ENCODE measurements at regions not wholly inside any gene's neighbourhood (a gene's known extent, or its start where the extent isn't known, plus 50 kb on each side); places are given as distances from the start of the nearest gene placed in this dataset.

- TF ChIP-seq, protein P1, sequence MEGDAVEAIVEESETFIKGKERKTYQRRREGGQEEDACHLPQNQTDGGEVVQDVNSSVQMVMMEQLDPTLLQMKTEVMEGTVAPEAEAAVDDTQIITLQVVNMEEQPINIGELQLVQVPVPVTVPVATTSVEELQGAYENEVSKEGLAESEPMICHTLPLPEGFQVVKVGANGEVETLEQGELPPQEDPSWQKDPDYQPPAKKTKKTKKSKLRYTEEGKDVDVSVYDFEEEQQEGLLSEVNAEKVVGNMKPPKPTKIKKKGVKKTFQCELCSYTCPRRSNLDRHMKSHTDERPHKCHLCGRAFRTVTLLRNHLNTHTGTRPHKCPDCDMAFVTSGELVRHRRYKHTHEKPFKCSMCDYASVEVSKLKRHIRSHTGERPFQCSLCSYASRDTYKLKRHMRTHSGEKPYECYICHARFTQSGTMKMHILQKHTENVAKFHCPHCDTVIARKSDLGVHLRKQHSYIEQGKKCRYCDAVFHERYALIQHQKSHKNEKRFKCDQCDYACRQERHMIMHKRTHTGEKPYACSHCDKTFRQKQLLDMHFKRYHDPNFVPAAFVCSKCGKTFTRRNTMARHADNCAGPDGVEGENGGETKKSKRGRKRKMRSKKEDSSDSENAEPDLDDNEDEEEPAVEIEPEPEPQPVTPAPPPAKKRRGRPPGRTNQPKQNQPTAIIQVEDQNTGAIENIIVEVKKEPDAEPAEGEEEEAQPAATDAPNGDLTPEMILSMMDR (IDR thresholded peaks at IDR 0.05): no peak
- Histone ChIP-seq H3K4me3 (no peak overlapping the region), H3K27ac (no peak overlapping the region), H3K9ac (ENCODE audit: low read depth in 2 of 2, low read length in 2 of 2) (no peak overlapping the region), H3K36me3 (no peaks in the 10 kb centered on the region), H3K4me1 (no peaks in the 10 kb centered on the region), H3K9me3 (no peaks in the 10 kb centered on the region), H3K27me3 (no peaks in the 10 kb centered on the region)
- intact Hi-C loops (cut with DNase I): no loop called here
- no peak for DNase-seq
Observed at GRCh38 chr7:94222516-94222915, 172.2 kb upstream of the COL1A2 start.

DNA sequence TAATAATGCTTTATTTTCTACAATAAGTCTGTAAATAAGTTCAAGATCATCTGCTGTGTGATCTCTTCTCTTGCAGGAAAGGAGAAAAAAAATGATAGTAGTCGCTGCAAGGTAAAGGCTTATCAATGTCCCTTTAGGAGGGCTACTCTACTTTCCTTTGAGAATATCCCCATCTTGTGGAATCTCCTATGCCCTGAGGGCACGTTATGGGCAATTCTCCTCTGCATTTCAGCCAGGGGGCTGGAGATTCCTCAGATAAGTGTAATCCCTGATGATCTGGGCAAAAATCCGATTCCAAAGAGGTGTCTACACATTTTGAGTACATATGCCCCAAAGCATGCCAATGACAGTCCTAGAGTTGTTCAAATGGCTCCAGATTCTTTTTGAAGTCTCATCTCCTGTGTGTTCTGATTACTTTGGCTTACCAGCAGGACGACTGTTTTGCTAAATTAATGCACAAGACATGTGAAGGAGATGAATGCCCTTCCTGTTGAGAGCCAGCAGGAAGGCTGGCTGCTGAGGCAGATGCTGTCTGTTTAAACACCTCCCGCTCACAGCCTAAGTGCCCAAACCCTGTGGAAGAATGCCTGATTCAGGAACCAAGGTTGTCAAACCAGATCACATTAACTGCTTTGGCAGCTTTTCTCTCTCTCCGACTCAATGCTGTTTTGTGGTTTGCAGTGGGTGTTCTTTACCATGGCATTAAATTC is 171.2 kb upstream of the COL1A2 start:
- DNase-seq: no peak
- H3K27me3 ChIP-seq: no peaks in the 10 kb centered on the region
- H3K36me3 ChIP-seq: no peaks in the 10 kb centered on the region
- no peaks in the 10 kb centered on the region for H3K9me3 ChIP-seq
- no peak overlapping the region for H3K9ac ChIP-seq (ENCODE audit: low read depth in 2 of 2, low read length in 2 of 2)
- no peaks in the 10 kb centered on the region for H3K4me1 ChIP-seq
- no peak overlapping the region for H3K4me3 ChIP-seq
- TF ChIP-seq, protein P1 (IDR thresholded peaks at IDR 0.05): no peak
- no peak overlapping the region for H3K27ac ChIP-seq
- intact Hi-C loops (cut with DNase I): no loop called here

- H3K27ac ChIP-seq: no peak overlapping the region
- no peaks in the 10 kb centered on the region for H3K27me3 ChIP-seq
- intact Hi-C loops (cut with DNase I): no loop called here
- no peak overlapping the region for H3K4me3 ChIP-seq
- H3K4me1 ChIP-seq: no peaks in the 10 kb centered on the region
- H3K9ac ChIP-seq (ENCODE audit: low read depth in 2 of 2, low read length in 2 of 2): no peak overlapping the region
- no peaks in the 10 kb centered on the region for H3K9me3 ChIP-seq
- TF ChIP-seq, protein P1 (IDR thresholded peaks at IDR 0.05): no peak
- H3K36me3 ChIP-seq: no peaks in the 10 kb centered on the region
- no peak for DNase-seq
Observed at GRCh38 chr7:94228223-94228622, 166.5 kb upstream of the COL1A2 start.

DNA sequence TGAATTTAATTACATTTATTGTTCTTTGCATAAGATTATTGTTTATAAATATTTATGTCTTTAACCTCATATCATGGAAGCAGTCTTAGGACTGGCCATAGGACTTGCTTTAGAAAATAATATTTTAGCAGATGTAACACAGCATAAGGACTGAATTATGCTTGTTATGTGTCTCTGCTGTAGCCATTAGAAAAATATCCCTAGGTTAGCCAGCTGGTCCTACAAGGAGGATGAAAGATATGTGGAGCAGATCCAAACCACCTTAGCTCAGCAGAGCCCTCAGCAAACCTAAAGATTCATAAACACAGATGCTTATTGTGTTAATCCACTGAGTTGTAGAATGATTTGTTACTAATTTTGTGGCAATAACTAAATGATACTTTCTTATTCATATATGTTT is 166.0 kb upstream of the COL1A2 start:
- Histone ChIP-seq H3K36me3 (no peaks in the 10 kb centered on the region), H3K4me3 (no peak overlapping the region), H3K27ac (no peak overlapping the region), H3K9ac (ENCODE audit: low read depth in 2 of 2, low read length in 2 of 2) (no peak overlapping the region), H3K27me3 (no peaks in the 10 kb centered on the region), H3K4me1 (no peaks in the 10 kb centered on the region), H3K9me3 (no peaks in the 10 kb centered on the region)
- TF ChIP-seq, protein P1 (IDR thresholded peaks at IDR 0.05): no peak
- DNase-seq: no peak
- intact Hi-C loops (cut with DNase I): no loop called here

- no peak for DNase-seq
- H3K9me3 ChIP-seq: no peaks in the 10 kb centered on the region
- H3K4me3 ChIP-seq: no peak overlapping the region
- H3K4me1 ChIP-seq: no peaks in the 10 kb centered on the region
- H3K36me3 ChIP-seq: no peaks in the 10 kb centered on the region
- intact Hi-C loops (cut with DNase I): no loop called here
- no peak overlapping the region for H3K9ac ChIP-seq (ENCODE audit: low read depth in 2 of 2, low read length in 2 of 2)
- H3K27ac ChIP-seq: no peak overlapping the region
- TF ChIP-seq, protein P1 (IDR thresholded peaks at IDR 0.05): no peak
- no peaks in the 10 kb centered on the region for H3K27me3 ChIP-seq
Observed at GRCh38 chr7:94231305-94231704, 163.4 kb upstream of the COL1A2 start.

Data from colonic mucosa (tissue), 4 donors.